ENCODE measurements at regions not wholly inside any gene's neighbourhood (a gene's known extent, or its start where the extent isn't known, plus 50 kb on each side); places are given as distances from the start of the nearest gene placed in this dataset.

DNA sequence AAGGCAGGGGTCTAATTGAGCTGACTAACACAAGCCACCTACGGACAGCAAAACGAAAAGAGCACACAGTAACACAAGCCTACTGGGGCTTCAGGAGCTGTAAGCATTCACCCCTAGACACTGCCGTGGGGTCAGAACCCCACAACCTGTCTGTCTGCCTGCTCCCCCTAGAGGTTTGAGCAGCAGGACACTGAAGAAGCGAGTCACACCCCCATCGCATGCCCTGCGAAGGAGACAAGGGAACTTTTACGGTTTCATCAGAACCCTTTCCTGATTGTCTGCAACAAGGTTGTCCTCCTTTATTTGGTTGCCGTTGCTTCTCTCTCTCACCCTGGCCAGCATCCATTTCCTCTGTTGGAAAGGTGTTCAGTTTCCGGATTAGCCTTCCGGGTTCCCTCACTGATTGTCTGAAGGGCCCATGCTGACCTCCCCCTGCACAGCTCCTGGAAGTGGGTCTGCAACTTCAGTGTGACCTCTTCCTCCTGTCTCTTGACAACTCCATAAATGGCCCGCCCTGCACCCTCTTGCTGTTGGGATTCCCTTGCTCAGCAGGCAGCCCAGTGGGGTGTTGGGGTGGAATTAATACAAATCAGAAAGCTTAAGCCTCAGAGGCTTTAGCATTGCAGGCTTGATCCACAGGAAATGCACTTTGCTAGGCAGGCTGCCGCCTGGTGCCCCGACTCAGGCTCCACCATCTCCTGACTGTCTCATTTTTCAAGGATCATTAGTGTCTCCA lies 258.9 kb upstream of the TLE4 start:
- no peak for DNase-seq (ENCODE audit: low read depth in 2 of 2)

DNA sequence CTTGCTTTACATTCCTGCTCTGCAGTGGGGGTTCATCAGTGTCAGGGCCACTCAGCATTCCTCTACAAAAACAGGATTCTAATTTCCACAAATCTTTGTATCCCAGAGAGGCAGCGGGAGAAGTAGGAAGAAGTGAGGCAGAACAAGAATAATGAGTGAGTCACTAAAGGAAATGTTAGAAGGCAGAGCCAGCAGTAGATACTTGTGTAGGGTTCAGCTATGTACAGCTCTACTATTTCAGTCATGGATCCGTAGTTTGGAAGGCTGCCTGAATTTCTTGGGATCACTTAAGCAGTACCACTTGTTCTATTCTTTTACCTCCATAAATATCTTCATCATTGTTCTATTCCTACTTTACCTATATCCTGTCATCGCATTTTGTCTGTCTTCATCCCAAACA lies 246.3 kb upstream of the TLE4 start:
- DNase-seq (ENCODE audit: low read depth in 2 of 2) = no peak

DNA sequence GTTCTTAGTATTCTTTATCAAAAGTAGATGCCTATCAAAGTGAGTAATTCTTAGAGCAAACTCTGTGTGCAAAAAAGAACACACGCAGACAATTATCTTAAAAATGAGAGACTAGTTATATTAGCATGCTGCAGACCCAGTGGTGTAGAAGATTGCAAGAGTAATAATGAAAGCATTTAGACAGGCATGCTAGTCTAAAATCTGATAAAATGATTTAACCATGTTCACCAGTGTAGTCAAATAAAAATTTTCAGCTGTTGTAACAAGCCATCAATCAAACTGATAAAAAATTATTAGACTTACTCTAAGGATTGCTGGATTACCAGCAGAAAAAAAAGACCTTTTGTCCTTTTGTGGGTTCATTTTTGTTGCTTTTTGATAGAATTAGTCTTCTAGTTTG lies 241.9 kb upstream of the TLE4 start:
- DNase-seq (ENCODE audit: low read depth in 2 of 2) = no peak

DNA sequence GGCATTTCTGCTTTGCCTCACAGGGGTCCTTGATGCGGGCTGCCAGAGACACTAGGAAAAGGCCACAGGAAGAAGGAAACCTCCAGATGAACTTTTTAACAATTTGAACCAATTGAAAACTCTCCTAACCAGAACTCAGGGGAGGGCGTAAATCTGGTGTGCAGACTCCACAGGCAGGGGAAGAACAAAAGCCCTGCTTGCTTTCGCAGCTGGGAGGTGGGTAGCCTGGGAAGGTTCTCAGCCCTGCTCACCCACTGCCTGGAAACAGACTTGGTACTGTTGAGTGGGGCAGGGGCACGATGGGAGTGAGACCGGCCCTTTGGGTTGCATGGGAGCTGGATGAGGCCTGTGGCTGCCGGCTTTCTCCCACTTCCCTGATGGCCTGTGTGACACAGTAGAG lies 237.8 kb upstream of the TLE4 start:
- no peak for DNase-seq (ENCODE audit: low read depth in 2 of 2)

DNA sequence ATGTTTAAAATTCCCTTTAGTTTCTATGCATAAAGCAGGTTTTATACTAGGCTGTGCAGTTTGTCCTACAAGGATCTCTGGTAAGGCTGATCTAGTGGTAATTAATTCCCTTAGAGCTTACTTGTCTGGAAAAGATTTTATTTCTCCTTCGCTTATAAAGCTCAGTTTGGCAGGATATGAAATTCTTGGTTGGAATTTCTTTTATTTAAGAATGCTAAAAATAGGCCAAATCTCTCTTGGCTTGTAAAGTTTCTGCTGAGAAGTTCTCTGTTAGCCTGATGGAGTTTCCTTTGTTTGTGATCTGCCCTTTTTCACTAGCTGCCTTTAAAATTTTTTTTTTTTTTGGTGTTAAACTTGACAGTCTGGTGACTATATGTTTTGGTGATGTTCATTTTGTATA lies 237.1 kb upstream of the TLE4 start:
- no peak for DNase-seq (ENCODE audit: low read depth in 2 of 2)

DNA sequence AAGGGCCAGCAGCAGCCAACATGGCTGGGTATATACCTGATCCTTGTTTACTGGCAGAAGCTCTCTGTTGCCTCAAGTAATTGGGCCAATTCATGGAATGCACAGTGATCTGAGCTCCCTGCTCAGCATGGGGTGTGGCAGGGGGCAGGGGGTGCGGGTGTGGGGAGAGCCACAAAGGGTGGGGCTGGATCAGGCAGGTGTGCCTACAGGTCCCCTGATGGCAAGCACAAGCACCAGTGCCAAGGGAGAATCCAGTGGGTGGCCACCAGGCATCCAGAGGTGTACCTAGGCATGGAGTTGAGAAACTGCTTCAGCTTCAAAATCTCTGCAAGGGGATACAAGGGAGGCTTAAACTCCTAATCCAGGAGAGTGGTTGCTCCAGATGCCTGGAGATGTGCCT lies 235.8 kb upstream of the TLE4 start:
- no peak for DNase-seq (ENCODE audit: low read depth in 2 of 2)

DNA sequence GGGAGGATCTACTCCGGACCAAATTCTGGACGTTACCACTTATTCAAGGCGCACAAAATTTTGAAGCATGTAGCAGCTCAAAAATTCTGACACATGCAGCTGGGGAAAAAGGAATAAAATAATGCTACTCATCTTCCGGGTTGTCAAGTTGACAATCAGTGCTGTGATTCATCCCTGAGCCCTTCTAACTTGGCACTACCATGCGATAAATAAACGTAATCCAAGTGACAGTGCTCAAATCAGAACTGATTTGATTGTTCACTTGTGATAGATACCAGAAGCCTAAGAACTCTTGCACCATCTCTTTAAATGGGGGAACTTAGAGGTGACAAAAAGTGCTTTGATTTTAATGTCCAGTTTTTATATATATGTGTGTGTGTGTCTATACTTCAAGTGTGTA lies 230.2 kb upstream of the TLE4 start:
- DNase-seq (ENCODE audit: low read depth in 2 of 2) = no peak

DNA sequence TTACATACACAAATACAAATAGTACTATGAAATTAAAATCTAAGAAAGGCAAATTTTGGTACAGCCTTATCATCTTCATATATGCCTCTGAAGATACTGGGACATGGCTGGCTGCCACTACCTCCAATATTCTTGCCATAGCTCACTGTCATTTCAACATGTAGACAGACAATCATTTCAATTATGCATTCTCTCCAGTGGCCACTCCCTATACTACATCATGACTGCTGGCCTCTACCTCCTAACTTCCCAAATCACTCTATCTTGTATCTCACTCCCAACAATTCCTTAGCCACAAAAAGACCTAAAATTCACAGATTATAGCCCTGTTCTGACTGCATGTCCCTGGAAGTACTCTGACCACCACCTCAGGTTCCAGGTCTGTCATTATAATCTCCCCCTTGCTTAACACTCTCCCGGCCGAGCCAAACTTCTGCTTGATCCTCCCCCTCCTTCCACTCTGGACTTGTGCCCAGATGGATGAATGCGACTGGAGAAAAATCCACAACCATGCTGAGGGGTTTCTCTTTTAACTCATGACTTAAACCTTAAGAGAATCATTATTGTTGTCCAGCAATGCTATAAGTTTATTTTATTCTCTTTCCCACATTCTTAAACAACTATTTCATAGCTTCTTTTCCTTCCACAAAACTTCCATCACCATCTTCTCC lies 225.3 kb upstream of the TLE4 start:
- DNase-seq (ENCODE audit: low read depth in 2 of 2) = no peak

DNA sequence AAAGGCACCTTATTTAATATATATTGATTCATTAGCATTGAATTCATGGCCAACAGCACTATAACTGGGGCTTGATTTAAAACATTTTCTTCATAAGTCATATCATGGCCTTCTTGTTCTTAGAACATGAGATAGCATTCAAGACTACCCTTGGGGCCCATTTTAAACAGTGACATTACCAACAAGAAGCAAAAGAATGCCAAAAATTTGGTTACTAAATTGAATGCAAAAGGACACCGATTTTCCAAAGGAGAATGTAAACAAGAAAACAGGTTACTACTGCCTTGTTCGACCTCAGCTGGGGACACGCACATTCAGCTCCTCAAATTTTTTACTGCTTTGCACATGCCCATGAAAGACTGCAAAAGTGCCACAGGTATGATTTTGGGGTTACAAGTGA lies 219.4 kb upstream of the TLE4 start:
- DNase-seq (ENCODE audit: low read depth in 2 of 2) = no peak

DNA sequence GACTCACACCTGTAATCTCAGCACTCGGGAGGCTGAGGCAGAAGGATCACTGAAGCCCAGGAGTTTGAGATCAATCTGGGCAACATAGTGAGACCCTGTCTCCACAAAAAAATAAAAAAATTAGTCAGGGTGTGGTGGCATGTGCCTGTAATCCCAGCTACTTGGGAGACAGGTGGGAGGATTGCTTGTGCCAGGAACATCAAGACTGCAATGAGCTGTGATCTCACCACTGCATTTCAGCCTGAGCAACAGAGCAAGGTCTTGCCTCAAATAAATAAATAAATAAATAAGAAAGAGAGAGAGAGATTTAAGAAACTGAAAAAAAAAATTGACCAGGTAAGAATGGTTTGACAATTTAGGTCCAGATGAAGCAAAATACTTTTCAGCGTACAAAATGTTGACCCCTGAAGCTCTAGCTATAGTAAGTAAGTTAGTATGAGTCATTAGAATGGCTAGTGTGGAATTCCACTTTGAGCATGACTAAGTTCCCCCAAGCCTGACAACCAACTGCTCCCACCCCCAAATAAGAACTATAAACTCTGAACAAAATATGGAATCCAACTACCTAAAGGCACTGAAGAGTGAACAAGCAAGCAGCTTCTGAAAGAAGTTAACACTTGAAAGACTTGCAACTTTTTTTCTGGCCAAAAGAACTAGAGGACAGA lies 217.8 kb upstream of the TLE4 start:
- DNase-seq (ENCODE audit: low read depth in 2 of 2) = no peak

DNA sequence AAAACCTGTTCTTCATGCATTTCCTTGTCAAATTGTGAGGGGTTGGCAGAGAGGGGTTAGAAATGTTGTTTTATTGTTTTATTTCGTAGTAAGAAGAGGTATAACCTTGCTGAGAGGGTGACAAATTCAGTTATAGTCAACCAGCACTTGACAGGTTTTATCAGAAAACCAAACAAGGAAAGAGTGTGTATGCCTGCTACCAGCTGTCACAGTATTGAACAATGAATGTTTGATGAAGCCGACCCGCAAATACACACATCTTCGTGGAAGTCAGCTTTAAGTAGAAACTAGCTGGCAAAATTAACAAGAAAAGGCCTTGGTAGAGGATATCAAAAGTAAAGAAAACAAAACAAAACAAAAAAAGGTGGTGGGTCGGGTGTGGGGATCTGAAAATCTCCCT lies 214.6 kb upstream of the TLE4 start:
- DNase-seq (ENCODE audit: low read depth in 2 of 2) = no peak

DNA sequence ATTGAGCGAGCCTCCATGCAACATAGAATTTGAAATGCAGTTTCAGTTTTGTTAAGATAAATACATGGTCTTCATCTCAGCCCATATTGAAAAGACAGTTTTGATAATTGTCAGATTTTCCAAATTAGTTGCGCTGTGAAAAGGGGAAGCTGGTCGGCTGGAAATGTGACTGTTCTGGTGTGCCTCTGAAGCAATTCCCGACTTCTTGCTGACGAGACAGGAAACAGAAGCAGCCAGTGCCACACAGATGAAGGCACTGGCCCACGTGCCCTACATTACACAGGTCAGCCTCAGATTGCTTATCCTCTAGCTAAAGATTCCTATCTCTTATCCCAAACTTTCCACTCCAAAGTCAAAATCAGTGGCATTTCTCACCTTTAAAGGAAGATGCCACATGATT lies 214.1 kb upstream of the TLE4 start:
- DNase-seq (ENCODE audit: low read depth in 2 of 2) = no peak

DNA sequence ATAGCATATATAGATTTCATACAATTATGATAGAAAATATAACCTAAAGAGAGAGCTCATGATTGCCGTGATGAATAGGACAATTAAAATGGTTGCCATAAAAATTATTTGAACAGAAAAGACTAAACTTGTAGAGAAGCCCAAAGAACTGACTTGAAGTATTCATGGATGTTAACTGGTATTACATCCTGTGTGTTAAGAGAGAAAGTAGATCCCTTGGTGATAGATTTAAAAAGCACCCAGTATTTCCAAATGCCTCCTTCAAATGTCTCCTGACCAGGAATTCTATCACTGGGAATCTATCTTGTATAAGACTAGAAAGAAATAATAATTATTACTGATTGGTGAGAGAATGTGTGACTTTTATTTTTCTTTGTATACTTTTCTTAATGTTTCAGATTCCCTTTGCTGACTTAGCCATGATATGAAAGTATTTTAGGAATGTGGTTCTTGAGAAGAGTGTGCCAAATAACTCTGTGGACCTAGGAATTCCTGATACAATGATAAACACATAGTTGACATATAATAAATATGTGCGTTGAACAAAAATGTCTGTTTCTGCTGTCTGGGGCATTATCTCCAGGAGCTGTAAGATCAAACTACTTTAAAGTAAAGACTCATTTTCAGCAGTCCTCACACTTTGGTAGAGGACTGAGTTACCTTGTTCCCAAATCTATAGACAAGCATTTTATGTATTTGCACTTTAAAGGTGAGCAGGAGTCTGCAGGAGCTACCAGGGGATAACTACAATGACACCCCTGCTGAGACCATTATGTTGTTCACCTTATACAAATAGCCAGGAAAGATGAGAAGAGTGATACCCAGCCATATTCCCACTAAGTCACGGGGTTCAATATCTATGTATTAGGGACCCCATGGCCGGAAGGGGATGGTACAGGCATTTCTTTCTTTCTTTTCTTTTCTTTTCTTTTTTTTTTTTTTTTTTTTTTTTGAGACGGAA lies 211.1 kb upstream of the TLE4 start:
- no peak for DNase-seq (ENCODE audit: low read depth in 2 of 2)

DNA sequence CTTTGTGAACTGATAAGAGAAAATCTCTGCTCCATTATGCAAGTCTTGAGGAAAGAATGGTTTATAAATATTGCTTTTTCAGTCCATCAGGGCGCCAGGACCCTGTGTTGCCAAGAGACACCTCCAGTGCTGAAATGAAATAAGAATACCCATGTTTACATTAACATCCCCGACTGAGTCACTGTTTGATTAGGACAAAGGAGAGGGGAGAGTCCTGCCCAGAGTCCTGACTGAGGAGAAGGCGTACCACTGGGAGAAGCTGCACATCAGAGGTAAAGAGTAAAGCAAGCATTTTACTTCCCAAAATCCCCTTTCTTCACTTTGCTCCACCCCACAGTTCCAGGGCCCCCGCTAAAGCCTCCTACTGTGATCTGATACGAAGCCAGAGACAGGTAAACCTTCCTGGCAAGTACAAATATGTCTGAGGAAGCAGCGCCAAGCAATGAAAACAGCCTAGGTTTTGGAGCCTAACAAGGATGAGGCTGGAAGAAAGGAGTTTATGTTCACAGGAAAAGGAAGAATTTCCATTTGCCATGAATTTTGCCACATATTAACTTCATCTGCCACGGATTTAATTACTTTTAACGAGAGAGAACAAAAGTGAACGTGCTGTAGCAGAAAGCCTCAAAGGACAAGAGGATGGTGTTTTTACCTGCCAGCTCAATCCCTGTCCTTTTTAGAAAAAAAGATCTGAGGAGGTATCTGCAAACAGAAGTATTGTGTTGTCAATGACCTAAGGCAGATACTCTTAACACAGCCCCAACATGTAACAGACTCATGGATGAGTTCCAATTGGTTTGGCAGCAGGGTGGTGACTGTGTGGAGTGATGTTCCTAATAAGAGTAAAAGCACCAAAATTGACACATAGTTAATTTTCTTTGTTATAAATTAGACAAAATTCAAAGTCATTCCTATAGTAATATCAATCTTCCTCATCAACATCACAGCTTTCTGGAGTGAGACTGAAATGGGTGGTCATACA lies 209.4 kb upstream of the TLE4 start:
- no peak for DNase-seq (ENCODE audit: low read depth in 2 of 2)

DNA sequence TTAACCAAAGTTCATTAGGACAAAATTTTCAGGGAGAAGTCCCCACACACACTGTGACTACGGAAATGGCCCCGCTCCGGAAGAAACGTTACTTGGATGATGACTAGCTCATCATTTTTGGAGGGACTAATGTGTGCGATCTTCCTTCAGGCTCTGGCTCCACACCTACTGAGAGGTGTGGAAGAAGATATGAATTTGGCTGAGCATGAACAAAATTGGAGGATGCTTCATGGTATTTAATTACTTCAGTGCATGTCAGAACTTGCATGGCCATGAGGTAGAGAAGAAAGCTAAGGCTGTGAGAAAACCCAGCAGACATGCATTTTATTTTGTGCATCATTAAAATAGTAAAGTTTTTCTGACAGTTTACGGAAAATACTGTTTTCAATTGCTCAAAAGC lies 202.1 kb upstream of the TLE4 start:
- no peak for DNase-seq (ENCODE audit: low read depth in 2 of 2)

DNA sequence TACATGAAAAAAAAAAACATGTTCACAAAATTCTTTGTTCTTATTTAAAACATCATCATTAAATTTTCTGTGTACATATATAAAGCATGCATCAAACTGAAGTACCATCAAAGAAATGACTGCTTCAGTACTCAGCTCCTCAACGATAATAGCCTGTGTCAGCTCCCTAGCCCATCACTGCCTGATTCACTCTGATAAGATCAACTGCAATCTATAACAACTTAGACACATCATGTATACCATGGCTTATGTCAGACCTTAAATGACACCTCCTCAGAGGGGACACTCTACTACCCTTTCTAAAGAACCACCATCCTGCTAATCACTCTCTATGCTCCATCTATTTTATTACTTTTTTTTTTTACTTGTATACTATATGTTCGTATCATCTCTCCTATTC lies 200.5 kb upstream of the TLE4 start:
- DNase-seq (ENCODE audit: low read depth in 2 of 2) = no peak

DNA sequence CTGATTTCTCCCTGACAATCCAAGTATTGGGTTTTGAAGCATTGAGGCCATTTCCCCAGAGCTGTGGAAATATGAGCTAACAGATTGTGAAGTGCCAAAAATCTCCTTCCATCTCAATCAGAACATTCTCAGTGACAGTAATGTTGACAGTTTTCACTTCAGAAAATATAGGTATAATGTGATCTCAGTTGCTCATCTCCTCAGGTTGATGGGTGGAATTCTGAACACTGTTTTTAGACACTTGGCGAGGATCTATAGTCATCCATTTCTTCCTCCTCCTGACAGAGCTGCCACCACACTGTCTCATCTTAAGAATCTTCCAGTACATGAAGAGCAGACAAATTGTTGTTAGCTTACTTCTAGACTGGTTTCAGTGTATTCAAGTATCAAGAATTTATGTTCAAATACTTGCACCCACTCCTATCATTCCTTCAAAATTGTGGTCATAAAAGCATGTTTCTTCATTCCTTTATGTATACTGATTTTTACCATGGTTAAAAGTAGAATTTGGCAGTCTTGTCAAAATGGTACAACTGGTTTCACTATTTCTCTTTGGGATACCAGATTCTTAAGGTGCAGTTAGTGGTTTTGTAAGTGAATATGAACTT lies 199.7 kb upstream of the TLE4 start:
- no peak for DNase-seq (ENCODE audit: low read depth in 2 of 2)

DNA sequence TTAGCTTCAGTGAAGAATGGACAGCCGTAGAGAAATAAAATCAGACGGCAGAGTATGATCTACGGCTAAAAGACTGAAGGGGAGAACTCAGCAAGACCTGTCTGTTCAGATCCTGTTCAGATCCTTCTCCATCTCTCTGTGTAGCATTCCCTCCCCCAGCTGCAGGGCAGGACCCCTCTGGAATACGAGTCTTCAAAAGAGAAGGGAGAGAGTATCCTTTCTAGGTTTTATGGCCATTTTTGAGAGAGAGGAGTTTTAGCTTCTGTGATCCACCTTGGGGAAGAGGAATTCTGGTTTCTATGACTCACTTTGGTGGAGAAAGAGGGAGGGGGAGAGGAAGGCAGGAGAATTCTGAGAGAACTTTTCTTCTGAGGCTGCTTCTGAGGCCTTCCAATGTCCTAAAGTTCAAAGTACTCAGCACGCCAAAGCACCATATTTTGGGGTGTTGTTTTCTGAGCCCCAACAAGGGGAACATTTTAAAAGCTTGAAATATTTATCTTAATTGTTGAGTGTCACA lies 194.4 kb upstream of the TLE4 start:
- no peak for DNase-seq (ENCODE audit: low read depth in 2 of 2)

DNA sequence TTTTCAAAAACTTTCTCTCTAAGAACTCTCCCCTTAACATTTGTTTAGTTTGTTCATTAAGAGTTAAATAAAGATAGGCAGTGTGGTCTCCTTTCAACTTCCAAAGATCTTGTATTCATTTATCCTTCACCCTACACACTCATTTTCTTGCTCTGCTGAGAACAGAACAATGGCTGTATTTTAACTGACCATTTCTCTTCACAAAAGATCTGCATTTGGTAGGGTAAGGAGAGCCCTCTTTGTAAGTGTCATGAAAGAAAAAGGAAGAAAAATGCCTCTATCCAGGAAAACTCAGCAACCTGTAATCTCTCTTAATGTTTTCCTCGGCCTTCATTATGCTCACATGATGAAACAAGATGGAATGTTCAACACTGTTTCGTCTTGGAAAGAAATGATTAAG lies 193.7 kb upstream of the TLE4 start:
- DNase-seq (ENCODE audit: low read depth in 2 of 2) = no peak

DNA sequence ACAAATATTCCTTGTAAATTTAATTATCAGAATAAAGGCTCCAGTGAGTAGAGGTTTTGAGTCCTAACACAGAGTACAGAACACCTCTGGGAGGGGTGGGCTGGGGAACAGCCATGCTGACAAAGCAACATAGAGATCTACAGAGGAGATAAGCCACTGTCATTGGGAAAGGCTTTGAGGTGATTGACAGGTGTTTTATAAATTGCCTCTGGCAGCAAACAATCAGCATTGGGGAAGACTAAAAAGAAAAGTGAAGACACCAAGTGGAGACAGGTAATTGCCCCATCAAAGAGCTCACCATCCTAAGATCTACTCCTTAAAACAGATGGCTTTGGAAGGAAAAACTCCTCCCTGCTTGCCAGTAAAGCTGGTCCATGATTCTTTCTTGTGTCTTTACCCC lies 189.7 kb upstream of the TLE4 start:
- no peak for DNase-seq (ENCODE audit: low read depth in 2 of 2)

Measured in stimulated activated CD8-positive, alpha-beta memory T cell treated with anti-CD3 and anti-CD28 coated beads, Interleukin-7, amount 100 ng/mL, for 1 hour (primary cell).